IMR-90 (cell line): ENCODE measurements at regions not wholly inside any gene's neighbourhood (a gene's known extent, or its start where the extent isn't known, plus 50 kb on each side); places are given as distances from the start of the nearest gene placed in this dataset.

Experiments
- ATAC-seq: fragments of 200-7000 bp; cut with Tn5 transposase; 2 replicates; pipeline ENCODE4 v1.9.1; 2020; ENCODE audit warnings: low read depth, mild to moderate bottlenecking, moderate library complexity
- BruUV-seq: library from RNA; stranded (reverse); fragments of 400-500 nt; replicated peaks from 2 replicates; lab custom pipeline; 2021; lab: Mats Ljungman, UMichigan
- CTCF ChIA-PET: fragments of 300-600 bp; formaldehyde crosslinking; extraction: SDS; loops from one replicate; lab custom pipeline; 2021; ENCODE audit warnings: antibody characterized with exemption; lab: Yijun Ruan, JAX
- POLR2A ChIA-PET: fragments of 300-600 bp; sonication (Branson Sonifier 250); formaldehyde crosslinking; loops from one replicate; lab custom pipeline; 2022; ENCODE audit warnings: antibody characterized with exemption; ENCODE audit not compliant: unreplicated experiment; lab: Charles Lee
- DNase-seq: peaks from one replicate; pipeline ENCODE4 v3.0.0; 2013
- H2AFZ ChIP-seq: replicated peaks from 2 replicates; pipeline ENCODE3; 2013; ENCODE audit warnings: low read length, mild to moderate bottlenecking; ENCODE audit not compliant: poor library complexity
- H2AK5ac ChIP-seq: 2 replicates; pipeline ENCODE4 v1.6.1; 2013; ENCODE audit warnings: low read depth, low read length, inconsistent platforms
- H2AK9ac ChIP-seq: replicated peaks from 2 replicates; pipeline ENCODE3; 2013; ENCODE audit warnings: mild to moderate bottlenecking, low read depth, low read length, moderate library complexity; ENCODE audit not compliant: poor library complexity
- H2BK120ac ChIP-seq: 2 replicates; pipeline ENCODE4 v1.6.1; 2013; ENCODE audit warnings: low read depth, low read length, inconsistent platforms
- H2BK15ac ChIP-seq: 3 replicates; pipeline ENCODE4 v1.6.1; 2013; ENCODE audit warnings: low read depth, low read length, inconsistent platforms
- H2BK20ac ChIP-seq: 2 replicates; pipeline ENCODE4 v1.6.1; 2013; ENCODE audit warnings: low read depth, mild to moderate bottlenecking, inconsistent platforms, low read length, moderate library complexity
- H2BK5ac ChIP-seq: 2 replicates; pipeline ENCODE4 v1.6.1; 2013; ENCODE audit warnings: mild to moderate bottlenecking, low read depth, low read length, inconsistent platforms; ENCODE audit not compliant: poor library complexity, severe bottlenecking
- H3K14ac ChIP-seq: replicated peaks from 2 replicates; pipeline ENCODE4 v1.6.1; 2013; ENCODE audit warnings: low read depth, low read length, inconsistent platforms
- H3K18ac ChIP-seq: 2 replicates; pipeline ENCODE4 v1.6.1; 2013; ENCODE audit warnings: low read depth, low read length, control low read depth
- H3K23ac ChIP-seq: 2 replicates; pipeline ENCODE4 v1.6.1; 2013; ENCODE audit warnings: low read depth, low read length, inconsistent platforms
- H3K27ac ChIP-seq: 2 replicates; pipeline ENCODE4 v1.5.1; 2013; ENCODE audit warnings: mild to moderate bottlenecking, control low read depth, low read length; ENCODE audit not compliant: insufficient read depth
- H3K27me3 ChIP-seq: 2 replicates; pipeline ENCODE4 v1.6.1; 2013; ENCODE audit warnings: low read length; ENCODE audit not compliant: control insufficient read depth, insufficient read depth
- H3K36me3 ChIP-seq: 2 replicates; pipeline ENCODE4 v1.6.1; 2013; ENCODE audit warnings: low read length, mixed read lengths; ENCODE audit not compliant: control insufficient read depth, insufficient read depth
- H3K4ac ChIP-seq: 2 replicates; pipeline ENCODE4 v1.6.1; 2013; ENCODE audit warnings: low read depth, low read length, inconsistent platforms
- H3K4me1 ChIP-seq: 2 replicates; pipeline ENCODE4 v1.6.1; 2013; ENCODE audit warnings: low read length, mixed read lengths; ENCODE audit not compliant: control insufficient read depth, insufficient read depth
- H3K4me2 ChIP-seq: 2 replicates; pipeline ENCODE4 v1.6.1; 2013; ENCODE audit warnings: low read depth, mild to moderate bottlenecking, control low read depth, low read length, moderate library complexity
- H3K4me3 ChIP-seq: 2 replicates; pipeline ENCODE4 v1.5.1; 2013; ENCODE audit warnings: low read depth, mild to moderate bottlenecking, control low read depth, low read length, moderate library complexity; ENCODE audit not compliant: insufficient read depth
- H3K56ac ChIP-seq: 2 replicates; pipeline ENCODE4 v1.6.1; 2013; ENCODE audit warnings: low read length, inconsistent platforms; ENCODE audit not compliant: insufficient read depth; ENCODE audit errors: extremely low read depth
- H3K79me1 ChIP-seq, 2 experiments: 2 replicates each; pipeline ENCODE4 v1.6.1; 2013; ENCODE audit warnings: low read length in 2 of 2, inconsistent platforms in 1 of 2, low read depth in 1 of 2
- H3K9ac ChIP-seq: 2 replicates; pipeline ENCODE4 v1.6.1; 2013; ENCODE audit warnings: low read depth, low read length, control low read depth
- H3K9me1 ChIP-seq: 2 replicates; pipeline ENCODE4 v1.6.1; 2013; ENCODE audit warnings: low read length, inconsistent platforms; ENCODE audit not compliant: insufficient read depth
- H3K9me3 ChIP-seq: 2 replicates; pipeline ENCODE4 v1.6.1; 2013; ENCODE audit warnings: low read length; ENCODE audit not compliant: control insufficient read depth, insufficient read depth
- H4K20me1 ChIP-seq: 2 replicates; pipeline ENCODE4 v1.6.1; 2013; ENCODE audit warnings: low read length, inconsistent platforms; ENCODE audit not compliant: insufficient read depth
- H4K5ac ChIP-seq: 2 replicates; pipeline ENCODE4 v1.6.1; 2013; ENCODE audit warnings: mild to moderate bottlenecking, low read depth, low read length, control low read depth
- H4K8ac ChIP-seq, 2 experiments: 2 replicates each; pipeline ENCODE4 v1.6.1; 2013; ENCODE audit warnings: low read depth in 2 of 2, low read length in 2 of 2, control low read depth in 1 of 2, inconsistent platforms in 1 of 2
- H4K91ac ChIP-seq: 2 replicates; pipeline ENCODE4 v1.6.1; 2013; ENCODE audit warnings: low read depth, low read length, inconsistent platforms; ENCODE audit not compliant: insufficient read depth
- POLR2A ChIP-seq: IDR thresholded peaks from 2 replicates; pipeline ENCODE4 v1.6.1; 2012; ENCODE audit warnings: mild to moderate bottlenecking, low read depth, low read length
- WGBS, 2 experiments: methylation state at CpG; one replicate each; pipeline versions ENCODE4 v1.1.5 to v1.1.7; 2013; ENCODE audit warnings: missing lambda C conversion rate in 2 of 2; ENCODE audit not compliant: insufficient read length in 1 of 2; ENCODE audit errors: extremely low coverage in 2 of 2; 5-methylcytosine and 5-hydroxymethylcytosine counted together
- dilution Hi-C: fragments of 300-500 bp; cut with HindIII; formaldehyde crosslinking; loops from one replicate; pipeline ENCODE4 v1.14.3; 2018; ENCODE audit warnings: low sequenced_read_pairs; ENCODE audit not compliant: unreplicated experiment
- in situ Hi-C: fragments of 300-500 bp; cut with MboI; formaldehyde crosslinking; loops from 3 replicates; pipeline ENCODE4 v1.14.3; 2019; ENCODE audit warnings: low sequenced_read_pairs, inconsistent platforms, mixed read lengths
- intact Hi-C: fragments of 100-400 bp; cut with micrococcal nuclease; formaldehyde crosslinking; loops from 2 replicates; pipeline ENCODE4 v1.10.0; 2022

- H3K27me3 ChIP-seq = no peaks in the 10 kb centered on the region
- no peaks in the 10 kb centered on the region for H3K36me3 ChIP-seq
- H4K8ac ChIP-seq = no peak overlapping the region
- in situ Hi-C loops = no loop called here
- H2AK5ac ChIP-seq = no peak overlapping the region
- H2BK5ac ChIP-seq = no peak overlapping the region
- TF ChIP-seq POLR2A = no peak
- no peak overlapping the region for H3K27ac ChIP-seq
- ChIA-PET POLR2A (no interaction called here), CTCF (no interaction called here)
- no peak overlapping the region for H3K18ac ChIP-seq
- H3K14ac ChIP-seq = no peak overlapping the region
- H3K9me3 ChIP-seq = peaks cover 32% of the 10 kb centered on the region
- no peaks in the 10 kb centered on the region for H4K20me1 ChIP-seq
- DNase-seq (no peak), ATAC-seq (no peak)
- H3K4me1 ChIP-seq = no peaks in the 10 kb centered on the region
- no peak overlapping the region for H3K4ac ChIP-seq
- no peak overlapping the region for H3K4me2 ChIP-seq
- no peak overlapping the region for H2BK120ac ChIP-seq
- WGBS, 2 experiments = 70% methylated on average over 4 of the region's 15 CpGs; no CpG with 5 or more reads in 1 of the 2 experiments
- BruUV-seq = no TSS peak
- H3K9ac ChIP-seq = no peak overlapping the region
- no peak overlapping the region for H2BK15ac ChIP-seq
- dilution Hi-C loops = no loop called here
- H3K79me1 ChIP-seq = no peaks in the 10 kb centered on the region
- H2AK9ac ChIP-seq = no peak overlapping the region
- intact Hi-C loops = no loop called here
- no peak overlapping the region for H2AFZ ChIP-seq
- no peak overlapping the region for H4K5ac ChIP-seq
- H3K4me3 ChIP-seq = no peak overlapping the region
- H2BK20ac ChIP-seq = no peak overlapping the region
- no peaks in the 10 kb centered on the region for H3K9me1 ChIP-seq
- H3K56ac ChIP-seq = no peak overlapping the region
- H3K23ac ChIP-seq = no peak overlapping the region
- H4K91ac ChIP-seq = no peak overlapping the region
These were observed 420.5 kb upstream of the MKI67 start for GRCh38 chr10:128546651-128547165.
